Gastrocnemius medialis (tissue), 4 donors: ENCODE measurements at regions not wholly inside any gene's neighbourhood (a gene's known extent, or its start where the extent isn't known, plus 50 kb on each side); places are given as distances from the start of the nearest gene placed in this dataset.

Source experiments
- CTCF ChIP-seq, 5 experiments: fragments of 450-650 bp in 3 of 5; fragments of 200-600 bp in 2 of 5; sonication (generic) in 2 of 5; IDR thresholded peaks in 4 of 5; conservative IDR thresholded peaks in 1 of 5; 1 replicate in 4 of 5; 2 replicates in 1 of 5; pipeline ENCODE4 v1.5.1; 2016 to 2019; ENCODE audit warnings: antibody characterized with exemption in 5 of 5, mild to moderate bottlenecking in 3 of 5, moderate library complexity in 3 of 5
- POLR2A ChIP-seq, 2 donors: fragments of 450-650 bp; IDR thresholded peaks; one replicate each; pipeline ENCODE4 v1.6.1; 2017; ENCODE audit warnings: antibody characterized with exemption in 2 of 2, mild to moderate bottlenecking in 2 of 2, moderate library complexity in 2 of 2

DNA sequence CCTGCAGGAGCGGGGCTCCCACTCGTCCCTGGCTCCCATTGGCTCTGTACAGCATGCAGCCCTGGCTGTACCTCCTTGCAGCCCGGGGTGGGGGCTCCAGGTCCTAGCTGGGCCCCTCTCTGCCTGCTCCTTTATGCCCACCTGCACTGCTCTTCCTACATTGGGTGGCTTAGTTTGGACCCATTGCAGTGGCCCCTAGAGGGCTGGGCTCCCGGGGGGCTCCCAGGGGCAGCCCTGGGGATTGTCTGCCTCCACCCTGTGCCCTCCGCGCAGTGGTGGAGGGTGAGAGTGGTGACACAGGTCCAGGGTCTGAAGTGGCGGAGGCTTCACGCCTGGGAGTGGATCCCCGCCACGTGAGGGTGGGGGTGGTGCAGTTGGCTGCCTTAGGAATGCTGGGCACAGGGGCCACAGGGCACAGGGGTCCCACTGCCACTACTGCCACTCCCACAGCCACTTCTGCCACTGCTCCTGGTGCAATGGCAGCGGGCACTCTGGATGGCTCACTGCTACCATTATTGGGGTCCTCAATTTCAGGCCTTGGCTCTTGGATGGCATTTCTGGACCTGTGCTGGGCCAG is 177.1 kb downstream of the ARL4A start:
- TF ChIP-seq POLR2A (IDR thresholded peaks at IDR 0.05) (no peak), CTCF (IDR thresholded peaks at IDR 0.05 in 4 of 5, conservative IDR thresholded peaks at IDR 0.05 in 1 of 5) (no peak)
